ENCODE measurements at regions not wholly inside any gene's neighbourhood (a gene's known extent, or its start where the extent isn't known, plus 50 kb on each side); places are given as distances from the start of the nearest gene placed in this dataset.

GRCh38 chr18:45173327-45173726 is 441.9 kb upstream of the SLC14A2 start:
- H3K4me3 Mint-ChIP-seq (ENCODE audit: unreplicated experiment), result no peak overlapping the region
- H3K4me1 Mint-ChIP-seq (ENCODE audit: low read depth), result peaks cover 19% of the 10 kb centered on the region
- no peaks in the 10 kb centered on the region for H3K36me3 Mint-ChIP-seq (ENCODE audit: low read depth)
- TF ChIP-seq CTCF (IDR thresholded peaks at IDR 0.05), result no peak
- no peaks in the 10 kb centered on the region for H3K27me3 Mint-ChIP-seq (ENCODE audit: low read depth)
- no peak for DNase-seq (ENCODE audit: low spot score)
- no peak overlapping the region for H3K27ac Mint-ChIP-seq (ENCODE audit: unreplicated experiment)
- no peaks in the 10 kb centered on the region for H3K9me3 Mint-ChIP-seq (ENCODE audit: low read depth)

- peaks cover 24% of the 10 kb centered on the region for H3K4me1 Mint-ChIP-seq (ENCODE audit: low read depth)
- H3K27ac Mint-ChIP-seq (ENCODE audit: unreplicated experiment), result no peak overlapping the region
- no peaks in the 10 kb centered on the region for H3K9me3 Mint-ChIP-seq (ENCODE audit: low read depth)
- no peak for DNase-seq (ENCODE audit: low spot score)
- H3K36me3 Mint-ChIP-seq (ENCODE audit: low read depth), result no peaks in the 10 kb centered on the region
- H3K4me3 Mint-ChIP-seq (ENCODE audit: unreplicated experiment), result no peak overlapping the region
- no peak for TF ChIP-seq CTCF (IDR thresholded peaks at IDR 0.05)
- H3K27me3 Mint-ChIP-seq (ENCODE audit: low read depth), result no peaks in the 10 kb centered on the region
Measured at GRCh38 chr18:45173799-45174519, 441.3 kb upstream of the SLC14A2 start.

GRCh38 chr18:45174629-45175136 is 440.6 kb upstream of the SLC14A2 start:
- Mint-ChIP-seq H3K36me3 (ENCODE audit: low read depth) (no peaks in the 10 kb centered on the region), H3K9me3 (ENCODE audit: low read depth) (no peaks in the 10 kb centered on the region), H3K4me1 (ENCODE audit: low read depth) (peaks cover 18% of the 10 kb centered on the region), H3K27ac (ENCODE audit: unreplicated experiment) (no peak overlapping the region), H3K4me3 (ENCODE audit: unreplicated experiment) (no peak overlapping the region), H3K27me3 (ENCODE audit: low read depth) (no peaks in the 10 kb centered on the region)
- DNase-seq (ENCODE audit: low spot score), result no peak
- TF ChIP-seq CTCF (IDR thresholded peaks at IDR 0.05), result no peak

GRCh38 chr18:45175511-45175910 is 439.8 kb upstream of the SLC14A2 start:
- DNase-seq (ENCODE audit: low spot score), result no peak
- Mint-ChIP-seq H3K9me3 (ENCODE audit: low read depth) (no peaks in the 10 kb centered on the region), H3K36me3 (ENCODE audit: low read depth) (no peaks in the 10 kb centered on the region), H3K27ac (ENCODE audit: unreplicated experiment) (no peak overlapping the region), H3K4me3 (ENCODE audit: unreplicated experiment) (no peak overlapping the region), H3K4me1 (ENCODE audit: low read depth) (peaks cover 13% of the 10 kb centered on the region), H3K27me3 (ENCODE audit: low read depth) (no peaks in the 10 kb centered on the region)
- TF ChIP-seq CTCF (IDR thresholded peaks at IDR 0.05), result no peak

- Mint-ChIP-seq H3K36me3 (ENCODE audit: low read depth) (no peaks in the 10 kb centered on the region), H3K4me1 (ENCODE audit: low read depth) (no peaks in the 10 kb centered on the region), H3K9me3 (ENCODE audit: low read depth) (no peaks in the 10 kb centered on the region), H3K27ac (ENCODE audit: unreplicated experiment) (no peak overlapping the region), H3K4me3 (ENCODE audit: unreplicated experiment) (no peak overlapping the region), H3K27me3 (ENCODE audit: low read depth) (no peaks in the 10 kb centered on the region)
- no peak for TF ChIP-seq CTCF (IDR thresholded peaks at IDR 0.05)
- DNase-seq (ENCODE audit: low spot score), result no peak
Measured at GRCh38 chr18:45186832-45187231, 428.4 kb upstream of the SLC14A2 start.
